H1 (cell line): ENCODE measurements at regions not wholly inside any gene's neighbourhood (a gene's known extent, or its start where the extent isn't known, plus 50 kb on each side); places are given as distances from the start of the nearest gene placed in this dataset.

ENCODE experiments used
- CTCF ChIA-PET: fragments of 300-600 bp; sonication (Branson Sonifier 250); formaldehyde crosslinking; loops from one replicate; lab custom pipeline; 2021; ENCODE audit not compliant: partially characterized antibody; lab: Charles Lee
- POLR2A ChIA-PET: fragments of 300-600 bp; sonication (Branson Sonifier 250); formaldehyde crosslinking; loops from one replicate; lab custom pipeline; 2021; ENCODE audit warnings: inconsistent platforms; ENCODE audit not compliant: partially characterized antibody; lab: Charles Lee
- DNase-seq, 2 experiments: peaks; one replicate each; pipeline versions ENCODE4 v3.0.0 to v3.0.0-alpha.2; 2010 to 2022; ENCODE audit warnings: low spot score in 2 of 2, low read depth in 1 of 2, mixed read lengths in 1 of 2
- FAIRE-seq: peaks from 2 replicates; lab custom pipeline; 2011; peaks lifted over from hg19 to GRCh38; lab: Jason Lieb, UNC
- H2AFZ ChIP-seq: 2 replicates; pipeline ENCODE4 v1.8.1; 2012; ENCODE audit warnings: low read length, inconsistent platforms
- H2AK5ac ChIP-seq: 2 replicates; pipeline ENCODE4 v1.6.1; 2013; ENCODE audit warnings: low read depth, low read length
- H2BK120ac ChIP-seq: replicated peaks from 2 replicates; pipeline ENCODE3; 2013; ENCODE audit warnings: low read depth, low read length, inconsistent platforms
- H2BK12ac ChIP-seq: 2 replicates; pipeline ENCODE4 v1.6.1; 2013; ENCODE audit warnings: low read depth, low read length
- H2BK15ac ChIP-seq: 2 replicates; pipeline ENCODE4 v1.6.1; 2013; ENCODE audit warnings: low read length
- H2BK20ac ChIP-seq: 2 replicates; pipeline ENCODE4 v1.6.1; 2013; ENCODE audit warnings: low read length
- H2BK5ac ChIP-seq: 2 replicates; pipeline ENCODE4 v1.6.1; 2013; ENCODE audit warnings: low read depth, low read length
- H3K14ac ChIP-seq: 2 replicates; pipeline ENCODE4 v1.6.1; 2013; ENCODE audit warnings: inconsistent platforms; ENCODE audit not compliant: insufficient read length
- H3K18ac ChIP-seq: 2 replicates; pipeline ENCODE4 v1.6.1; 2013; ENCODE audit warnings: low read length; ENCODE audit errors: extremely low read depth
- H3K23ac ChIP-seq: 2 replicates; pipeline ENCODE4 v1.6.1; 2013; ENCODE audit warnings: inconsistent platforms; ENCODE audit not compliant: insufficient read length
- H3K23me2 ChIP-seq: 2 replicates; pipeline ENCODE4 v1.6.1; 2013; ENCODE audit warnings: low read depth, low read length
- H3K27ac ChIP-seq: 2 replicates; pipeline ENCODE4 v1.6.1; 2011; ENCODE audit warnings: low read depth, low read length, inconsistent platforms
- H3K27me3 ChIP-seq, 4 experiments: replicated peaks in 1 of 4; 1 replicate in 1 of 4; 2 replicates in 3 of 4; pipeline versions ENCODE4 v1.6.1 to v1.8.1; 2011 to 2013; ENCODE audit warnings: low read length in 3 of 4, mild to moderate bottlenecking in 3 of 4, inconsistent platforms in 2 of 4, mixed read lengths in 2 of 4, moderate library complexity in 1 of 4; ENCODE audit not compliant: control insufficient read depth in 3 of 4, insufficient read depth in 3 of 4; ENCODE audit errors: extremely low read depth in 1 of 4
- H3K36me3 ChIP-seq, 4 experiments: 2 replicates each; pipeline versions ENCODE4 v1.6.1 to v1.8.1; 2011 to 2013; ENCODE audit warnings: mild to moderate bottlenecking in 4 of 4, low read length in 3 of 4, moderate library complexity in 2 of 4, control low read depth in 1 of 4, inconsistent platforms in 1 of 4; ENCODE audit not compliant: insufficient read depth in 4 of 4, control insufficient read depth in 2 of 4
- H3K4ac ChIP-seq: replicated peaks from 2 replicates; pipeline ENCODE3; 2013; ENCODE audit warnings: low read length, low read depth, mixed read lengths, inconsistent platforms; ENCODE audit not compliant: insufficient read length
- H3K4me1 ChIP-seq, 4 experiments: replicated peaks in 1 of 4; 1 replicate in 1 of 4; 2 replicates in 3 of 4; pipeline versions ENCODE4 v1.6.1 to v1.8.1; 2011 to 2013; ENCODE audit warnings: low read length in 3 of 4, inconsistent platforms in 2 of 4, mixed read lengths in 1 of 4; ENCODE audit not compliant: insufficient read depth in 4 of 4, control insufficient read depth in 3 of 4
- H3K4me2 ChIP-seq, 2 experiments: 2 replicates each; pipeline versions ENCODE4 v1.6.1 to v1.8.1; 2011 to 2013; ENCODE audit warnings: low read depth in 2 of 2, low read length in 2 of 2, control low read depth in 1 of 2, inconsistent platforms in 1 of 2, mild to moderate bottlenecking in 1 of 2; ENCODE audit not compliant: insufficient read depth in 1 of 2
- H3K4me3 ChIP-seq, 4 experiments: fragments of 200-600, 300-600 bp in 1 of 4; sonication (generic), shearing (Covaris generic), sonication (Bioruptor Twin) in 1 of 4; 2 replicates each; pipeline versions ENCODE4 v1.5.1 to v1.8.1; 2011 to 2016; ENCODE audit warnings: low read length in 4 of 4, low read depth in 3 of 4, control low read depth in 2 of 4, inconsistent platforms in 2 of 4, mild to moderate bottlenecking in 2 of 4, mixed read lengths in 1 of 4, moderate library complexity in 1 of 4; ENCODE audit not compliant: insufficient read depth in 2 of 4; ENCODE audit errors: extremely low read depth in 1 of 4
- H3K56ac ChIP-seq: replicated peaks from 2 replicates; pipeline ENCODE3; 2013; ENCODE audit warnings: low read depth, mild to moderate bottlenecking, mixed read lengths, low read length, inconsistent platforms; ENCODE audit not compliant: insufficient read length
- H3K79me1 ChIP-seq: 2 replicates; pipeline ENCODE4 v1.6.1; 2013; ENCODE audit warnings: low read depth, low read length, control low read depth
- H3K79me2 ChIP-seq, 2 experiments: 2 replicates each; pipeline versions ENCODE4 v1.6.1 to v1.8.1; 2012 to 2013; ENCODE audit warnings: low read length in 2 of 2, mild to moderate bottlenecking in 2 of 2, inconsistent platforms in 1 of 2; ENCODE audit not compliant: insufficient read depth in 2 of 2, control insufficient read depth in 1 of 2
- H3K9ac ChIP-seq, 4 experiments: replicated peaks in 1 of 4; 1 replicate in 1 of 4; 2 replicates in 3 of 4; pipeline versions ENCODE4 v1.6.1 to v1.8.1; 2011 to 2013; ENCODE audit warnings: low read depth in 3 of 4, low read length in 3 of 4, control low read depth in 2 of 4, mild to moderate bottlenecking in 2 of 4, moderate library complexity in 2 of 4, inconsistent platforms in 1 of 4; ENCODE audit errors: extremely low read depth in 1 of 4
- H3K9me3 ChIP-seq, 2 experiments: 2 replicates each; pipeline versions ENCODE4 v1.6.1 to v1.8.1; 2012 to 2013; ENCODE audit warnings: mild to moderate bottlenecking in 2 of 2, moderate library complexity in 2 of 2, control low read depth in 1 of 2, inconsistent platforms in 1 of 2, low read depth in 1 of 2, low read length in 1 of 2, mixed read lengths in 1 of 2; ENCODE audit not compliant: insufficient read depth in 2 of 2
- H4K20me1 ChIP-seq, 2 experiments: replicated peaks in 1 of 2; 2 replicates each; pipeline versions ENCODE3 to v1.8.1; 2011 to 2013; ENCODE audit warnings: inconsistent platforms in 2 of 2, low read length in 2 of 2, mild to moderate bottlenecking in 1 of 2; ENCODE audit not compliant: insufficient read depth in 2 of 2, control insufficient read depth in 1 of 2
- H4K5ac ChIP-seq: 2 replicates; pipeline ENCODE4 v1.6.1; 2013; ENCODE audit warnings: low read length, low read depth, mixed read lengths, inconsistent platforms; ENCODE audit not compliant: insufficient read length
- H4K8ac ChIP-seq: 2 replicates; pipeline ENCODE4 v1.8.0; 2013; ENCODE audit warnings: mild to moderate bottlenecking, moderate library complexity, low read length, inconsistent platforms; ENCODE audit not compliant: insufficient read depth; ENCODE audit errors: extremely low read depth
- H4K91ac ChIP-seq: replicated peaks from 2 replicates; pipeline ENCODE3; 2013; ENCODE audit warnings: low read length, mixed read lengths, inconsistent platforms; ENCODE audit not compliant: insufficient read length
- ATF2 ChIP-seq: IDR thresholded peaks from 2 replicates; pipeline ENCODE4 v1.6.1; 2012; ENCODE audit warnings: low read length, inconsistent platforms
- BACH1 ChIP-seq: IDR thresholded peaks from 2 replicates; pipeline ENCODE4 v1.6.1; 2012; ENCODE audit warnings: low read length, improper control_type of control experiment
- BRCA1 ChIP-seq: IDR thresholded peaks from 2 replicates; pipeline ENCODE4 v1.6.1; 2012; ENCODE audit warnings: low read depth, low read length, improper control_type of control experiment
- CBX8 ChIP-seq: fragments of 300-800, 300-1000 bp; sonication (generic); IDR thresholded peaks from 2 replicates; pipeline ENCODE4 v1.7.1; 2016; ENCODE audit warnings: low read depth, low read length, borderline replicate concordance
- CHD1 ChIP-seq: IDR thresholded peaks from 2 replicates; pipeline ENCODE4 v1.6.1; 2012; ENCODE audit warnings: low read depth, low read length, improper control_type of control experiment
- EP300 ChIP-seq, 2 experiments: IDR thresholded peaks; 1 replicate in 1 of 2; 2 replicates in 1 of 2; pipeline ENCODE4 v1.6.1; 2011 to 2012; ENCODE audit warnings: low read depth in 2 of 2, low read length in 2 of 2, mild to moderate bottlenecking in 2 of 2, borderline replicate concordance in 1 of 2, inconsistent platforms in 1 of 2, moderate library complexity in 1 of 2
- MAX ChIP-seq: IDR thresholded peaks from 2 replicates; pipeline ENCODE4 v1.6.1; 2012; ENCODE audit warnings: inconsistent platforms
- POLR2A ChIP-seq, 2 experiments: IDR thresholded peaks; 1 replicate in 1 of 2; 2 replicates in 1 of 2; pipeline ENCODE4 v1.6.1; 2011; ENCODE audit warnings: low read depth in 2 of 2, low read length in 2 of 2, mild to moderate bottlenecking in 2 of 2; ENCODE audit errors: control extremely low read depth in 1 of 2
- POLR2AphosphoS5 ChIP-seq: IDR thresholded peaks from 2 replicates; pipeline ENCODE4 v1.6.1; 2011; ENCODE audit warnings: low read depth, low read length
- RBBP5 ChIP-seq: IDR thresholded peaks from 2 replicates; pipeline ENCODE4 v1.7.1; 2012; ENCODE audit warnings: low read depth, mild to moderate bottlenecking, inconsistent platforms, low read length, moderate library complexity, borderline replicate concordance
- RXRA ChIP-seq: IDR thresholded peaks from 2 replicates; pipeline ENCODE4 v1.6.1; 2011; ENCODE audit warnings: low read depth, mild to moderate bottlenecking, low read length, moderate library complexity; ENCODE audit not compliant: insufficient read depth
- SRF ChIP-seq: IDR thresholded peaks from 2 replicates; pipeline ENCODE4 v1.6.1; 2011; ENCODE audit warnings: mild to moderate bottlenecking, low read depth, low read length, moderate library complexity
- TEAD4 ChIP-seq: IDR thresholded peaks from 2 replicates; pipeline ENCODE4 v1.6.1; 2012; ENCODE audit warnings: low read depth, low read length, inconsistent platforms, mixed read lengths
- WGBS, 2 experiments: shearing (Covaris generic) in 1 of 2; methylation state at CpG; one replicate each; pipeline versions ENCODE4 v1.1.6 to v1.1.7; 2013 to 2015; ENCODE audit warnings: low lambda C conversion rate in 2 of 2, mixed read lengths in 2 of 2, inconsistent platforms in 1 of 2, low coverage in 1 of 2, missing lambda C conversion rate in 1 of 2; ENCODE audit not compliant: insufficient replicate concordance in 2 of 2, insufficient coverage in 1 of 2, insufficient read length in 1 of 2; ENCODE audit errors: extremely low coverage in 1 of 2, missing lambda C conversion rate in 1 of 2; 5-methylcytosine and 5-hydroxymethylcytosine counted together

GRCh38 chr10:57905010-57905409, 362.7 kb downstream of the IPMK start:
- no peaks in the 10 kb centered on the region for H4K20me1 ChIP-seq
- H2BK15ac ChIP-seq: no peak overlapping the region
- H4K5ac ChIP-seq: no peak overlapping the region
- no peaks in the 10 kb centered on the region for H3K27me3 ChIP-seq
- no peak overlapping the region for H2AK5ac ChIP-seq
- peaks cover 4 to 5% of the 10 kb centered on the region in 2 experiments; a peak in 2 of 4 replicates for H3K9me3 ChIP-seq
- no peak overlapping the region for H2AFZ ChIP-seq
- no peak overlapping the region for H3K23ac ChIP-seq
- no peak for DNase-seq
- H3K79me2 ChIP-seq: no peaks in the 10 kb centered on the region
- H3K36me3 ChIP-seq: no peaks in the 10 kb centered on the region; a peak in 2 of 8 replicates
- H2BK20ac ChIP-seq: no peak overlapping the region
- no peaks in the 10 kb centered on the region for H3K79me1 ChIP-seq
- H3K18ac ChIP-seq: no peak overlapping the region
- no peak overlapping the region for H2BK120ac ChIP-seq
- no peak for FAIRE-seq
- H3K4me2 ChIP-seq: no peak overlapping the region
- no peak overlapping the region for H3K9ac ChIP-seq
- no peak overlapping the region for H3K56ac ChIP-seq
- H3K4me1 ChIP-seq: no peaks in the 10 kb centered on the region
- ChIA-PET CTCF (interaction anchor here (1.1 to 1.2 kb wide), 2 partner anchors 99 to 325 kb away, joined by 4 read pairs; no protein-coding TSS in a partner anchor), POLR2A (interaction anchor here (0.6 kb wide), 1 partner anchor 87 kb away, joined by 3 read pairs; no protein-coding TSS in a partner anchor)
- no peak overlapping the region for H3K4ac ChIP-seq
- no peak overlapping the region for H4K8ac ChIP-seq
- no peak overlapping the region for H2BK5ac ChIP-seq
- H2BK12ac ChIP-seq: no peak overlapping the region
- H3K14ac ChIP-seq: no peak overlapping the region
- no peaks in the 10 kb centered on the region; the same call in 1 of the 2 replicates for H3K23me2 ChIP-seq
- H4K91ac ChIP-seq: no peak overlapping the region
- 89% methylated on average over 2 of the region's 2 CpGs; no CpG with 5 or more reads in 1 of the 2 experiments for WGBS, 2 experiments
- H3K4me3 ChIP-seq: no peak overlapping the region
- no peak overlapping the region for H3K27ac ChIP-seq
- TF ChIP-seq MAX (no peak), TEAD4 (no peak), CHD1 (no peak), POLR2AphosphoS5 (no peak), ATF2 (no peak), EP300 (IDR thresholded peaks at IDR 0.05; ENCODE audit: borderline replicate concordance in 1 of 2, low read depth in 2 of 2, low read length in 2 of 2) (no peak), CBX8 (no peak), RBBP5 (no peak), POLR2A (IDR thresholded peaks at IDR 0.05; ENCODE audit: control extremely low read depth in 1 of 2, low read depth in 2 of 2, low read length in 2 of 2) (no peak), BACH1 (no peak), BRCA1 (no peak), SRF (no peak), RXRA (no peak)
